Keratinocyte (primary cell): ENCODE measurements at regions not wholly inside any gene's neighbourhood (a gene's known extent, or its start where the extent isn't known, plus 50 kb on each side); places are given as distances from the start of the nearest gene placed in this dataset.

ENCODE experiments used
- CTCF ChIP-seq, 3 experiments: IDR thresholded peaks in 1 of 3; conservative IDR thresholded peaks in 1 of 3; optimal IDR thresholded peaks in 1 of 3; 2 replicates in 2 of 3; 3 replicates in 1 of 3; pipeline versions ENCODE3 to v1.5.1; 2011; ENCODE audit warnings: low read length in 3 of 3, mild to moderate bottlenecking in 3 of 3, moderate library complexity in 2 of 3, control low read depth in 1 of 3, inconsistent platforms in 1 of 3; ENCODE audit not compliant: insufficient read depth in 2 of 3; ENCODE audit errors: extremely low read depth in 1 of 3
- EZH2 ChIP-seq: IDR thresholded peaks from one replicate; pipeline ENCODE4 v1.6.1; 2012; ENCODE audit warnings: inconsistent platforms, mild to moderate bottlenecking, low read length, moderate library complexity

GRCh38 chr10:30172091-30172490 lies 112.7 kb upstream of the JCAD start:
- TF ChIP-seq CTCF (optimal IDR thresholded peaks at IDR 0.05 in 1 of 3, IDR thresholded peaks at IDR 0.05 in 1 of 3, conservative IDR thresholded peaks at IDR 0.05 in 1 of 3; ENCODE audit: extremely low read depth in 1 of 3, insufficient read depth in 2 of 3, low read length in 3 of 3) = no peak
- TF ChIP-seq EZH2 = no peak
